Medulla oblongata (tissue), 1 donor: ENCODE measurements at regions not wholly inside any gene's neighbourhood (a gene's known extent, or its start where the extent isn't known, plus 50 kb on each side); places are given as distances from the start of the nearest gene placed in this dataset.

Source experiments
- DNase-seq: peaks from one replicate; pipeline ENCODE4 v3.0.0-alpha.2; 2015; ENCODE audit errors: extremely low spot score

- no peak for DNase-seq
These were observed 1772.2 kb downstream of the MAT2B start for GRCh38 chr5:165277661-165278060.

- DNase-seq, result no peak
These were observed 1777.1 kb downstream of the MAT2B start for GRCh38 chr5:165282491-165282890.

GRCh38 chr5:165286692-165287091, 1781.3 kb downstream of the MAT2B start:
- DNase-seq, result no peak

- DNase-seq, result no peak
These were observed 1785.1 kb downstream of the MAT2B start for GRCh38 chr5:165290535-165290934.

- no peak for DNase-seq
These were observed 1791.1 kb downstream of the MAT2B start for GRCh38 chr5:165296401-165297130.

- DNase-seq, result no peak
These were observed 1798.9 kb downstream of the MAT2B start for GRCh38 chr5:165304193-165304827.

GRCh38 chr5:165305596-165305995, 1800.2 kb downstream of the MAT2B start:
- DNase-seq, result no peak

GRCh38 chr5:165309446-165309845, 1804.0 kb downstream of the MAT2B start:
- DNase-seq, result no peak

GRCh38 chr5:165310031-165310430, 1804.6 kb downstream of the MAT2B start:
- no peak for DNase-seq

GRCh38 chr5:165321912-165322311, 1816.5 kb downstream of the MAT2B start:
- DNase-seq, result no peak

- no peak for DNase-seq
These were observed 1819.8 kb downstream of the MAT2B start for GRCh38 chr5:165325221-165325620.

GRCh38 chr5:165327631-165328030, 1822.2 kb downstream of the MAT2B start:
- DNase-seq, result no peak

- no peak for DNase-seq
These were observed 1823.4 kb downstream of the MAT2B start for GRCh38 chr5:165328846-165329245.

GRCh38 chr5:165333623-165334022, 1828.2 kb downstream of the MAT2B start:
- DNase-seq, result no peak

- DNase-seq, result no peak
These were observed 1828.8 kb downstream of the MAT2B start for GRCh38 chr5:165334201-165334600.

- no peak for DNase-seq
These were observed 1844.3 kb downstream of the MAT2B start for GRCh38 chr5:165349735-165350134.

- no peak for DNase-seq
These were observed 1845.9 kb downstream of the MAT2B start for GRCh38 chr5:165351342-165351741.

GRCh38 chr5:165360366-165360765, 1854.9 kb downstream of the MAT2B start:
- no peak for DNase-seq

GRCh38 chr5:165360784-165361542, 1855.5 kb downstream of the MAT2B start:
- DNase-seq, result no peak

- no peak for DNase-seq
These were observed 1864.8 kb downstream of the MAT2B start for GRCh38 chr5:165370233-165370632.

GRCh38 chr5:165370794-165371193, 1865.4 kb downstream of the MAT2B start:
- no peak for DNase-seq

GRCh38 chr5:165375201-165375600, 1869.8 kb downstream of the MAT2B start:
- no peak for DNase-seq

- DNase-seq, result no peak
These were observed 1888.4 kb downstream of the MAT2B start for GRCh38 chr5:165393839-165394238.
